Activated CD4-positive, alpha-beta T cell treated with anti-CD3 and anti-CD28 coated beads for 24 hours (primary cell): ENCODE measurements at regions not wholly inside any gene's neighbourhood (a gene's known extent, or its start where the extent isn't known, plus 50 kb on each side); places are given as distances from the start of the nearest gene placed in this dataset.
"Not testable (repeated sequence)": the region's sequence is repeated elsewhere in the genome, so short reads cannot be mapped to it uniquely, and the experiment has no call there.

Source experiments
- DNase-seq, 2 donors: peaks; one replicate each; pipeline ENCODE4 v3.0.0-alpha.2; 2020; ENCODE audit warnings: low read depth in 2 of 2

- DNase-seq, result no peak
These were observed 89.1 kb upstream of the HABP2 start for GRCh38 chr10:113463777-113464176.

GRCh38 chr10:113469796-113470195 lies 83.1 kb upstream of the HABP2 start:
- DNase-seq, result no peak

- DNase-seq, result no peak
These were observed 82.2 kb upstream of the HABP2 start for GRCh38 chr10:113470372-113471240.

- no peak for DNase-seq
These were observed 81.4 kb upstream of the HABP2 start for GRCh38 chr10:113471241-113471996.

- DNase-seq, result no peak
These were observed 79.8 kb upstream of the HABP2 start for GRCh38 chr10:113473011-113473410.

DNA sequence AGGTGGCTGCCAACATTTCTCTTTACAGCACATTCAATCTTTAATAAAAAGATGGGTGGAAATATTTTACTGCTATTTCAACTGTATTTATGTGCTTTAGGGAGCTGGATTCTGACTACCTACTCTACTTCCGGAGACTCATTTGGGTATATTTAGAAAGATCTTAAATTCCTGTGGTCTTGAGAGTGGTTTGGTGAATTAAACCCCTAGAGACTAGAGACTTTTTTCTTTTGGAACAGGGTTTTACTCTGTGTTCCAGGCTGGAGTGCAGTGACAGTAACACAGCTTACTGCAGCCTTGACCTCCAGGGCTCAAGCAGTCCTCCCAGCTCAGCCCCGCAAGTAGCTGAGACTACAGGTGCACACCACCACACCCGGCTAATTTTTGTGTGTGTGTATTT lies 79.0 kb upstream of the HABP2 start:
- DNase-seq, result no peak

- DNase-seq, result no peak
These were observed 78.1 kb upstream of the HABP2 start for GRCh38 chr10:113474752-113475151.

DNA sequence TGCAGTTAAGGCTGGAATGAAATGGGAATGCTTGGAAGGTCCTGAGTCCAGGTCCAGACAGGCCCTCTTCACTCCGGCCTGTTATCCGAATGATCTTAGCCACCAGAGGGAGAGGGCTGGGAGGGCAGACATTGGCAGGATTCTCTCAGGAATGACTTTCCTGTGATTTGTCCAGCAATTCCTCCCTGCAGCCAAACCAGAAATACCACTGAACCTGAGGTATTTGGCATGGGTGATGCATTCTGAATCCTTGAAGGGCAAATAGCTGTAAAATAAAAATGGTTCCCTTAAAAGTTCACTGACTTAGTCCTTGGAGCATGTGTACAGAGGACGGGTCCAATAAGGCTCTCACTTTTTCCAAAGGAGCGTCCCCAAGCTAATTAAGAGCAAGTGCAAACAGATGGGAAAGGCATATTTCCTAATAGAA lies 77.5 kb upstream of the HABP2 start:
- no peak for DNase-seq

- DNase-seq, result no peak
These were observed 76.7 kb upstream of the HABP2 start for GRCh38 chr10:113476191-113476590.

DNA sequence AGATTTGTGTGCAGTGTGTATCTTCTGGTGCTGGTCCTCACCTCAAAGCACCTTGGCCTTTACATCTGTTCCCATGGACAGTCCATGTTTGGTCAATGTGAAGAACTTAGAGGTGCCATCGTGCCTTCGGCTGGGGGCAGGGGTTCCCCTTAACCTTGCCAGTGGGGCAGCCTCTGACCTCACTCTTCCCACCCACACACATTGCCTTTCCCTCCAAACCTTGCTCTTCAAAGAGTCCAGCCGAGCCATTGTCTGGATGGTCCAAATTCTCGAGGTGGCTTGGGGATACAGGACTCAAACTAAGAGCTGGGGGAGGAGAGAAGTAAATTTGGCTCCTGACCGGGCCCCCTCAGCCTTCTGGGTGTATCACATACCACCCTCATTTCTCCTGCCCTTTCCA lies 76.2 kb upstream of the HABP2 start:
- no peak for DNase-seq

DNA sequence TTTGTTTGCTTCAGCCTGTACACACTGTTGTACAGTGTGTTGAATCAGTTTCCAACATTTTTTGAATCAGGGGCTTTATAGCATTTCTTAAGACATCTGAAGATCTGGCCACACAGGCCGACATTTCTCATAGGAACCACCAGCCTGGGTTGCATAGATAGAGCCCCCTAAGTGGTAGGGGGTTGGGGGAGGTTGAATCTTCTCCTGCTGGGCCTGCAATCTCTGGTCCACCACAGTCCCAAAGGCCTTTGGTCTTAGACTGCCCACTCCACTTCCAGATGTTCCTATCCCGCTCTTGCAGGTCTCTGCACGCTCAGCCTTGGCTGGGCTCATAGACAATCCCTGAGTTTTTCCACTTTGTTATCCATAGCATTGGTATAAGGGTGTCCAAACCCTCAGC lies 75.4 kb upstream of the HABP2 start:
- DNase-seq, result no peak

- no peak for DNase-seq
These were observed 73.3 kb upstream of the HABP2 start for GRCh38 chr10:113479346-113480080.

DNA sequence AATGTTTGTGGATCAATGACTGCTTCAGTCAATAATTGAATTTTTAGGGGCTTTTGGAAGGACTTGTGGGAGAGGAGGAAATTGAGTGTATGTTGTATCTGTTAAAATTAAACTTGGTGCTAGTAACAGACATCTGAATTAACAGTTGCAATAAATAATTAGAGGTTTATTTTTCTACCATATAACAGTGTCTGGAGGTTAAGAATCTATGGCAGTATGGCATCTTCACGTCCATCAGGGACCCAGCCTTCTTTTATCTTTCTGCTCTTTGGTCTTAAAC lies 72.8 kb upstream of the HABP2 start:
- no peak for DNase-seq

DNA sequence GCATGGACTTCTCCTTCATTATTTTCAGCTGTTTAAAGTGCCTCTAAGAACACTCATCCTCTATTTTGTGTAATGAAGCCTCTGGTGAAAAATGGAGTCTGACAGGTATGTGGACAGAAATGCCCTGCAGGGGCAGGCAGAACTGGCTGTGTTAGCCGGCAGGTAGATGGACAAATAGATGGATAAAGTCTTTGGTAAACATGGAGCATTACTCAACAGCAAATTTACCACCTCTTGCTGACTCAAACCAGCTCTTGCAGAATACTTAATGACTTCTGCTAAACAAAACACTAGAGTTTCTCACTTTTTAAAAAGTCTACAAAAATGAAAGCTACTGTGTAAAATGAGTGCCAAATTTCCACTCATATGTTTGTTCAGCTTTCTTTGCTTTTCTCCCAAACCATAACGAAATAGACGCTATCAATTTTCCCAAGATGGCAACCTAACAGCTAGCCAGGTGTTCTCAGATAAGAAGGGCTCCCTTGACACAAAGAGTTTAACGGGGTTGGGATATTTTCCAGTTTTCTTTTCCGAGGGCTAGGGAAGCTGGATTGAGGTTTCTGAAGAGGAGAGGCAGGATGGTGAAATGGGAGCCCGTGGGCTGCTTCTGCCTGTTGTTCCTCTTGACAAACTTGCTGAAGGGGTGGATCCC lies 71.9 kb upstream of the HABP2 start:
- DNase-seq, result no peak

DNA sequence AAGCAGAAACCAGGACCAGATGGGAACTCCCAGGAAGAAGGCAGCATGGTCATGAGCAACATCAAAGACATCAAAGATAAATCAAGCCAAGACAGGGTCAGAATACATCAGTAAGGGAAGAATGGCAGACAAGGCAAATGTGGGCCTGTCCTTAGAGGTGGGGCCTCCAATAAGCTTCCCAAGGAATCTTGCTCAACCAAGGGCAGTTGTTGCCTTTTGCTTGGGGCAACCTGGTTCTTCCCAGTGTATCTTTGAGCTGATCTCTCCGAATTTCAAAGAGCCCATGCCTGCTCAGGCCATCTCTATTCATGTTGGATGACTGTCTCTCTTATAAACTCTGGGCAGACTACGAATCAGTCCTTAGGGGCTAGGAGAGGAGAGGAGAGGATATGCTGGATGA lies 68.4 kb upstream of the HABP2 start:
- DNase-seq, result no peak

DNA sequence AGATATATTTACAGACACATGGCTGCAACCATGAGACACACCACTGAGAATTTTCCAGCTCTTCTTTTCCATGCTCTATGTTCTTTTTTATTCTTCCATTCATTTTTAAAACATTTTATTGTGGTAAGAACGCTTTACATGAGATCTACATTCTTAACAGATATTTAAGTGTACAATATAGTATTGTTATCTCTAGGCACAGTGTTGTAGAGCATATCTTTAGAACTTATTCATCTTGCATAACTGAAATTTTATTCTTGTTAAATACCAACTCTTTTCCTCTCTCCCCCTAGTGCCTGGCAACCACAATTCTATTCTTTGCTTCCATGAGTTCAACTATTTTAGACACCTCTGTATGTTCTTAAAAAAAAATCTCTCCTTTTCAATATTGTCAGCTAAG lies 67.1 kb upstream of the HABP2 start:
- DNase-seq, result no peak

DNA sequence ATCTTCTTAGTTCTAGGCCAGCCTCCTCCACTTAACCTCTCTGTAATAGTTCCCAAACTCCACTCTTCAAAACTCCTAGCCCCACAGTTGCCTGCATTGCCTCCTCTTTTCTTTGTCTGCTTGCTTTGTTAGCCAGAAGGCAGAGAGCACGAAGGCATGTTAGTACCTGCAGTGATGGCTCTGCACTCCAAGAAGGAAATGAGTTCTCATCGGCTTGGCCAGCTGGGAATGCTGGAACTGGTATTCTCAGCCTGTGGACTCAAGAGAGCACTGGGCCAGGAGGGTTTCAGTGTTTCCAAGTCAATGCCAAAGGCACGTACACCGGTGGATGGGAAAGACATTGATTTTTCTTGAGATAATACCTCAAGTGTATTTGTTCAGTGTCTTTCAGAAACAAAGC lies 66.3 kb upstream of the HABP2 start:
- DNase-seq, result no peak

DNA sequence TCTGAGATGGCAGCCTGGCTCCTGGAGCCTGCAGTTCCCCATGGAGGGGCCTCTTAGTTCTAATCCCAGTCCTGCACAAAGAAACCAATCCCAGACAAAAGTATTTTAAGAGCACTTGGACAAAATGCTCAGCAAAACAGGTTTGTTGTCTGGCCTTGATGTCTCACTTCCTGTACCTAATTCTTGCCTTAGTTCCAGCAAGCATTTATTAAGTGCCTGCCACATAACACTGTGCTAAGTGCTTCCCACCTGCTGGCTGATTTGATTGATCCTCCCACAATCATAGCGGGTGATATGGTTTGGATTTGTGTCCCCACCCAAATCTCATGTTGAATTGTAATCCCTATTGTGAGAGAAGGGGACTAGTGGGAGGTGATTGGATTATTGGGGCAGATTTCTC lies 65.7 kb upstream of the HABP2 start:
- no peak for DNase-seq

GRCh38 chr10:113488186-113488585 lies 64.7 kb upstream of the HABP2 start:
- DNase-seq, result no peak

DNA sequence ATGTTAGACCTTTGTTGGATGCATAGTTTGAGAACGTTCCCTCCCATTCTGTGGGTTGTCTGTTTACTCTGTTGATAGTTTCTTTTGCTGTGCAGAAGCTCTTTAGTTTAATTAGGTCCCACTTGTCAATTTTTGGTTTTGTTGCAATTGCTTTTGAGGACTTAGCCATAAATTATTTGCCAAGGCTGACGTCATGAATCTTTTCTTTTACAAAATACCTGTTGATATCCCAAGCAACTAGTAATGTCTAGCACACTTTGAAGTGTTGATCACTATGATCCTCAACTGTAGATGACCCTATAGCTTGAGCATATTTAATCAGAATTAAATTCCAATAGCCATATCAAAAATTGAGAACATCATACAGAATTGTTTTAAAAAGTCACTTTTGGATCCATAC lies 63.3 kb upstream of the HABP2 start:
- not testable (repeated sequence) for DNase-seq

- DNase-seq, result no peak
These were observed 60.8 kb upstream of the HABP2 start for GRCh38 chr10:113491967-113492565.

- no peak for DNase-seq
These were observed 59.7 kb upstream of the HABP2 start for GRCh38 chr10:113493195-113493594.
